Cardiac fibroblast (primary cell): ENCODE measurements at regions not wholly inside any gene's neighbourhood (a gene's known extent, or its start where the extent isn't known, plus 50 kb on each side); places are given as distances from the start of the nearest gene placed in this dataset.
A peak's percentile ranks its signal among the peaks of the same experiment; 100 is the strongest.

ENCODE experiments used
- DNase-seq, 2 donors: peaks; one replicate each; pipeline versions ENCODE4 v3.0.0 to v3.0.0-alpha.2; 2010; ENCODE audit warnings: low read depth in 2 of 2
- H3K4me3 ChIP-seq, 2 donors: replicated peaks in 1 of 2; 1 replicate in 1 of 2; 2 replicates in 1 of 2; pipeline ENCODE4 v1.5.1; 2011; ENCODE audit warnings: low read depth in 2 of 2, low read length in 2 of 2, mild to moderate bottlenecking in 2 of 2, moderate library complexity in 1 of 2
- TF ChIP-seq, protein P1 (sequence below): IDR thresholded peaks from one replicate; pipeline ENCODE4 v1.5.1; 2011; ENCODE audit warnings: low read depth, mild to moderate bottlenecking, low read length, inconsistent platforms

DNA sequence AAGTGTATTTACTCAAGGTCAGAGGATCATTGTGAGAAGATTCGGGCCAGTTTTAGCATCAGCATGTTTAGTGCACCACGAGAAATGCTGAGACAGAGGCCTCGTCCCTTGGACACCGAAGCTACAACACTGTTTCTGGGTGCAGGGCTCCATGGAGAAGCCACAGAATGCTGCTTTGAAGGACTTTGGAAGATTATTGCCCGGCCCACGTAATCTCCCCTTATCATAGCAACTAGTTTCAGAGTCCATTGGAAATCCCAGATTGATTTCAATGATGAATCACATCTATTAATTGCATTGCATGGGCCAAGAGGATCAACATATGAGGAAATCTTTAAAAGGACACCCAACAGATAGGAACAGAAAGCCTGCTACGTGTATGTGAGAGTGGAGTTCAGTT, 156.0 kb downstream of the MAF start:
- no peak overlapping the region for H3K4me3 ChIP-seq
- DNase-seq, result no peak
- TF ChIP-seq, protein P1, sequence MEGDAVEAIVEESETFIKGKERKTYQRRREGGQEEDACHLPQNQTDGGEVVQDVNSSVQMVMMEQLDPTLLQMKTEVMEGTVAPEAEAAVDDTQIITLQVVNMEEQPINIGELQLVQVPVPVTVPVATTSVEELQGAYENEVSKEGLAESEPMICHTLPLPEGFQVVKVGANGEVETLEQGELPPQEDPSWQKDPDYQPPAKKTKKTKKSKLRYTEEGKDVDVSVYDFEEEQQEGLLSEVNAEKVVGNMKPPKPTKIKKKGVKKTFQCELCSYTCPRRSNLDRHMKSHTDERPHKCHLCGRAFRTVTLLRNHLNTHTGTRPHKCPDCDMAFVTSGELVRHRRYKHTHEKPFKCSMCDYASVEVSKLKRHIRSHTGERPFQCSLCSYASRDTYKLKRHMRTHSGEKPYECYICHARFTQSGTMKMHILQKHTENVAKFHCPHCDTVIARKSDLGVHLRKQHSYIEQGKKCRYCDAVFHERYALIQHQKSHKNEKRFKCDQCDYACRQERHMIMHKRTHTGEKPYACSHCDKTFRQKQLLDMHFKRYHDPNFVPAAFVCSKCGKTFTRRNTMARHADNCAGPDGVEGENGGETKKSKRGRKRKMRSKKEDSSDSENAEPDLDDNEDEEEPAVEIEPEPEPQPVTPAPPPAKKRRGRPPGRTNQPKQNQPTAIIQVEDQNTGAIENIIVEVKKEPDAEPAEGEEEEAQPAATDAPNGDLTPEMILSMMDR, result no peak

DNA sequence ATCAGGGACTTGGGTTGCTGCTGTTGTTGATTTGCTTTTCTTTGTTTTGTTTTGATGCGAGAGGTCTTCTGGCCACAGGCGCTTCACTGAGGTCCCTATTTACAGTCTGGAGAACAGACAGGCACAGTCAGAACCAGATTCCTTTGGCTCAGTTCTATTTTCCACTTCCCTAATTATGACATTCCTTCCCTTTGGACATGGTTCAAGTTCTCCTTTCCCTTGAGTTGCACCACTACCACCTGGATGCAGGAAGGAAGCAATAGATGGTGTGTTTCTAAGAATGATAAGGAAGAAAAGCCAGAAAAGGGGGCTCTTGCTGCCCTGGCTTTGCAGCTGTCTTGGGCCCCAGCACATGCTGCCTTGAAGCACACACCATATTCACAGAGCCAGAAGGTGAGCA, 160.6 kb downstream of the MAF start:
- H3K4me3 ChIP-seq, result no peak overlapping the region
- no peak for DNase-seq
- TF ChIP-seq, protein P1, result no peak

DNA sequence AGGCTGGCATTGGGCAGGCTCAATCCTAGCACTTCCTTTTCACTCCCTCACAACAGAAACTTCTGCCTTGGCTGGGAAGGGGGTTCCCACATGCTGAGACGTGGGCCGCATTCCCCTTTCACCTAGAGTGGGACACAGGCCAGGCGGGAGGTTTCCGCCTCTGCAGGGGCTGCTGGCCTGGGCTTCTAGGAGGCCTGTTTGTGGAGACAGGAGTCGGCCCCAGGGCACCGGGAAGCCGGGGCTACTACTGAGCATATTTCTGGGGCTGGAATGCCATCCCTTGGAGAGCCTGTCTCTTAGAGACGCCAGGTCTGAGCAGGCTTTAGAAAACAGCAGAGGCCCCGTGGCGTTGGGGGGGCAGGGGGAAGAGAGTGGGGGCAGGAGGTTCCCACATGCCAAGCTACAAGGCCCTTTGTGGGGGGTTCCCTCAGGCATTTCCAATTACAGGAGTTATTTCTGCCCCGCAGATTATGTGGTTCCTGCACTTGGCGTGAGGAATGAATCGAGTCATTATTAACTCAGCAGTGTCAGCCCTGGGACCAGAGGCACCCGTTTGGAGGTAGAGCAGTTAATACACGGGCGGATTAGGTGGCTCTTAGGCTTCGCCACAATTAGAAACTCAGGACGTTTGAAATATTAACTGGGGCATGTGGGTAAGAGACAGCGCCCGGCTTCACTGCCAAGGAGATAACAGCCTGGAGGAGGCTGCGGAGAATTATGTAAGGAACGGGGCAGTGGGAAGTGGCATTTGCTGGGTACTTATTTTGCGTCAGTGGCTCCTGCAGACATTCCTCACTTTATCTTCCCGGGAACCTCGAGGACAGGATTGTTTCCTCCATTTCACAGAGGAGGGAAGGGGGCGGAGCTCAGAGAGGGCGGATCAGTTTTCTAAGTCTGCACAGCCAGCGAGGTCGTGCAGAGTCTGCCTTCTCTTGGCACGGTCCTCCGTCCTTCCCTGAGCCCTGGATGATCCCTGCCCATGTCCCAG, 162.5 kb downstream of the MAF start:
- TF ChIP-seq, protein P1, result no peak
- DNase-seq, result peak in 1 of 2 donors; percentile 1
- no peak overlapping the region for H3K4me3 ChIP-seq

DNA sequence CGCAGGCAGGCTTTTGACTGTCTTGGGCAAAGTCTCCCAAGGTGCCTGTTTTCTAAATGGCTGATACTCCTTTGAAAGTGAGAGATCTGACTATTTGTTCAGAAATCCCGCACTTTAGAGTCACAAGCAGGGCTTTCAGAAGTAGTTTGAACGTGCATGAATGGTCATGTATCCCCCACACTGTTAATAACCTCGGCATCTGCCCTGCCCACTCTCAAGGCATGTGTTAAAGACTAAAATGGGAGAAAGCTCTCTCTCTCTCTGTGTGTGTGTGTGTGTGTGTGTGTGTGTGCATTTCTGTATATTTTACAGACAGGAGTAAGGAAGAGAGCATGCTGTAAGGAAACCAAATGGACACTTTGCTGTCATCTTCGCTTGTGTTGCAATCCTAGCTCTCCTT, 163.7 kb downstream of the MAF start:
- TF ChIP-seq, protein P1, result no peak
- H3K4me3 ChIP-seq, result no peak overlapping the region
- no peak for DNase-seq

DNA sequence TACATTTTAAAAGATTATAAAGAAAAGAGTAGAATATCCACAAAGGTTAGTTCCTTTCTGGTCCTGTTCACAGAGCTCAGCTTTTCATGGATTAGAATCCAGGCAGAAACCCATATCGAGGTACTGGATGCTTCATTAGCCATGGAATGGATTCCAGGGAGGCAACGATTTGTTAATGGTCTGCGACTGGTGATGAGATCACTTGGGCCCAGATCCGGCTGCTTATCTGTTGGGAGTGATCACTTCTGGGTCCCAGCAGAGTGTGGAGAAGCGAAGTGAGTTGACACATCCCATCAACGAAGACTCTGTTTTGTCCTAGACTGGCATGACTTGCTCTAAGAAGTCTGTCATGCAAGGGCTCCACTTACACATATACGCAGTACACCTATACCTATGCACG, 165.8 kb downstream of the MAF start:
- H3K4me3 ChIP-seq, result no peak overlapping the region
- no peak for DNase-seq
- TF ChIP-seq, protein P1, result no peak

DNA sequence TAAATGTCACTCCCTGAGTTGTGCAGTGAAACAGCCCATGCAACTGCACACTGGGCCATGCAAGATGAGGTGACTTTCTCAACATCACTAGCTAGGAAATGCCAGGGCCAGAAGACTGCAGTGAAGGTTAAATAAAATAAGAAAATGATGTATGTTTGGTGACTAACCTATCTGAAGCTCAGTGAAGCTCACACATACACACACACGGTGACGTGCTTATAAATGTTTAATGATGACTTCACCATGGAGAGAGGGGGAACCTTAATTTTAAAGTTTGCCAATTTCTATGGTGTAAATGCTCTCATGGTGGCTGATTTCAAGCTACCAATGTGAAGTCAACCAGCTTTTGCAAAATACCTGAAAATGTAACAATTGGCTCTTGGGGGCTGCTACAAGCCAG, 166.4 kb downstream of the MAF start:
- no peak overlapping the region for H3K4me3 ChIP-seq
- TF ChIP-seq, protein P1, result no peak
- no peak for DNase-seq

DNA sequence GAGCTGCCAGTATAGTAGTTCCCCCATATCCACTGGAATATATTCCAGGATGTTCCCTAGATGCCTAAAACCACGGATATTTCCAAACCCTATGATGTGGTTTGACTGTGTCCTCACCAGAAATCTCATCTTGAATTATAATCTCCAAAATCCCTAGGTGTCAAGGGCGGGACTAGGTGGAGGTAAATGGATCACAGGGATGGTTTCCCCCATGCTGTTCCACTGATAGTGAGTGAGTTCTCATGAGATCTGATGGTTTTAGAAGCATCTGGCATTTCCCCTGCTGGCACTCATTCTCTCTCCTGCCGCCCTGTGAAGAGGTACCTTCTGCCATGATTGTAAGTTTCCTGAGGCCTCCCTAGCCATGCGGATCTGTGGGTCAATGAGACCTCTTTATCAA, 168.6 kb downstream of the MAF start:
- DNase-seq, result no peak
- no peak overlapping the region for H3K4me3 ChIP-seq
- TF ChIP-seq, protein P1, result no peak
